H1 (cell line): ENCODE measurements at regions not wholly inside any gene's neighbourhood (a gene's known extent, or its start where the extent isn't known, plus 50 kb on each side); places are given as distances from the start of the nearest gene placed in this dataset.

ENCODE experiments used
- CTCF ChIA-PET: fragments of 300-600 bp; sonication (Branson Sonifier 250); formaldehyde crosslinking; loops from one replicate; lab custom pipeline; 2021; ENCODE audit not compliant: partially characterized antibody; lab: Charles Lee
- POLR2A ChIA-PET: fragments of 300-600 bp; sonication (Branson Sonifier 250); formaldehyde crosslinking; loops from one replicate; lab custom pipeline; 2021; ENCODE audit warnings: inconsistent platforms; ENCODE audit not compliant: partially characterized antibody; lab: Charles Lee
- DNase-seq, 2 experiments: peaks; one replicate each; pipeline versions ENCODE4 v3.0.0 to v3.0.0-alpha.2; 2010 to 2022; ENCODE audit warnings: low spot score in 2 of 2, low read depth in 1 of 2, mixed read lengths in 1 of 2
- FAIRE-seq: peaks from 2 replicates; lab custom pipeline; 2011; peaks lifted over from hg19 to GRCh38; lab: Jason Lieb, UNC
- H2AFZ ChIP-seq: 2 replicates; pipeline ENCODE4 v1.8.1; 2012; ENCODE audit warnings: low read length, inconsistent platforms
- H2AK5ac ChIP-seq: 2 replicates; pipeline ENCODE4 v1.6.1; 2013; ENCODE audit warnings: low read depth, low read length
- H2BK120ac ChIP-seq: replicated peaks from 2 replicates; pipeline ENCODE3; 2013; ENCODE audit warnings: low read depth, low read length, inconsistent platforms
- H2BK12ac ChIP-seq: 2 replicates; pipeline ENCODE4 v1.6.1; 2013; ENCODE audit warnings: low read depth, low read length
- H2BK15ac ChIP-seq: 2 replicates; pipeline ENCODE4 v1.6.1; 2013; ENCODE audit warnings: low read length
- H2BK20ac ChIP-seq: 2 replicates; pipeline ENCODE4 v1.6.1; 2013; ENCODE audit warnings: low read length
- H2BK5ac ChIP-seq: 2 replicates; pipeline ENCODE4 v1.6.1; 2013; ENCODE audit warnings: low read depth, low read length
- H3K14ac ChIP-seq: 2 replicates; pipeline ENCODE4 v1.6.1; 2013; ENCODE audit warnings: inconsistent platforms; ENCODE audit not compliant: insufficient read length
- H3K18ac ChIP-seq: 2 replicates; pipeline ENCODE4 v1.6.1; 2013; ENCODE audit warnings: low read length; ENCODE audit errors: extremely low read depth
- H3K23ac ChIP-seq: 2 replicates; pipeline ENCODE4 v1.6.1; 2013; ENCODE audit warnings: inconsistent platforms; ENCODE audit not compliant: insufficient read length
- H3K23me2 ChIP-seq: 2 replicates; pipeline ENCODE4 v1.6.1; 2013; ENCODE audit warnings: low read depth, low read length
- H3K27ac ChIP-seq: 2 replicates; pipeline ENCODE4 v1.6.1; 2011; ENCODE audit warnings: low read depth, low read length, inconsistent platforms
- H3K27me3 ChIP-seq, 4 experiments: replicated peaks in 1 of 4; 1 replicate in 1 of 4; 2 replicates in 3 of 4; pipeline versions ENCODE4 v1.6.1 to v1.8.1; 2011 to 2013; ENCODE audit warnings: low read length in 3 of 4, mild to moderate bottlenecking in 3 of 4, inconsistent platforms in 2 of 4, mixed read lengths in 2 of 4, moderate library complexity in 1 of 4; ENCODE audit not compliant: control insufficient read depth in 3 of 4, insufficient read depth in 3 of 4; ENCODE audit errors: extremely low read depth in 1 of 4
- H3K36me3 ChIP-seq, 4 experiments: 2 replicates each; pipeline versions ENCODE4 v1.6.1 to v1.8.1; 2011 to 2013; ENCODE audit warnings: mild to moderate bottlenecking in 4 of 4, low read length in 3 of 4, moderate library complexity in 2 of 4, control low read depth in 1 of 4, inconsistent platforms in 1 of 4; ENCODE audit not compliant: insufficient read depth in 4 of 4, control insufficient read depth in 2 of 4
- H3K4ac ChIP-seq: replicated peaks from 2 replicates; pipeline ENCODE3; 2013; ENCODE audit warnings: low read length, low read depth, mixed read lengths, inconsistent platforms; ENCODE audit not compliant: insufficient read length
- H3K4me1 ChIP-seq, 4 experiments: replicated peaks in 1 of 4; 1 replicate in 1 of 4; 2 replicates in 3 of 4; pipeline versions ENCODE4 v1.6.1 to v1.8.1; 2011 to 2013; ENCODE audit warnings: low read length in 3 of 4, inconsistent platforms in 2 of 4, mixed read lengths in 1 of 4; ENCODE audit not compliant: insufficient read depth in 4 of 4, control insufficient read depth in 3 of 4
- H3K4me2 ChIP-seq, 2 experiments: 2 replicates each; pipeline versions ENCODE4 v1.6.1 to v1.8.1; 2011 to 2013; ENCODE audit warnings: low read depth in 2 of 2, low read length in 2 of 2, control low read depth in 1 of 2, inconsistent platforms in 1 of 2, mild to moderate bottlenecking in 1 of 2; ENCODE audit not compliant: insufficient read depth in 1 of 2
- H3K4me3 ChIP-seq, 4 experiments: fragments of 200-600, 300-600 bp in 1 of 4; sonication (generic), shearing (Covaris generic), sonication (Bioruptor Twin) in 1 of 4; 2 replicates each; pipeline versions ENCODE4 v1.5.1 to v1.8.1; 2011 to 2016; ENCODE audit warnings: low read length in 4 of 4, low read depth in 3 of 4, control low read depth in 2 of 4, inconsistent platforms in 2 of 4, mild to moderate bottlenecking in 2 of 4, mixed read lengths in 1 of 4, moderate library complexity in 1 of 4; ENCODE audit not compliant: insufficient read depth in 2 of 4; ENCODE audit errors: extremely low read depth in 1 of 4
- H3K56ac ChIP-seq: replicated peaks from 2 replicates; pipeline ENCODE3; 2013; ENCODE audit warnings: low read depth, mild to moderate bottlenecking, mixed read lengths, low read length, inconsistent platforms; ENCODE audit not compliant: insufficient read length
- H3K79me1 ChIP-seq: 2 replicates; pipeline ENCODE4 v1.6.1; 2013; ENCODE audit warnings: low read depth, low read length, control low read depth
- H3K79me2 ChIP-seq, 2 experiments: 2 replicates each; pipeline versions ENCODE4 v1.6.1 to v1.8.1; 2012 to 2013; ENCODE audit warnings: low read length in 2 of 2, mild to moderate bottlenecking in 2 of 2, inconsistent platforms in 1 of 2; ENCODE audit not compliant: insufficient read depth in 2 of 2, control insufficient read depth in 1 of 2
- H3K9ac ChIP-seq, 4 experiments: replicated peaks in 1 of 4; 1 replicate in 1 of 4; 2 replicates in 3 of 4; pipeline versions ENCODE4 v1.6.1 to v1.8.1; 2011 to 2013; ENCODE audit warnings: low read depth in 3 of 4, low read length in 3 of 4, control low read depth in 2 of 4, mild to moderate bottlenecking in 2 of 4, moderate library complexity in 2 of 4, inconsistent platforms in 1 of 4; ENCODE audit errors: extremely low read depth in 1 of 4
- H3K9me3 ChIP-seq, 2 experiments: 2 replicates each; pipeline versions ENCODE4 v1.6.1 to v1.8.1; 2012 to 2013; ENCODE audit warnings: mild to moderate bottlenecking in 2 of 2, moderate library complexity in 2 of 2, control low read depth in 1 of 2, inconsistent platforms in 1 of 2, low read depth in 1 of 2, low read length in 1 of 2, mixed read lengths in 1 of 2; ENCODE audit not compliant: insufficient read depth in 2 of 2
- H4K20me1 ChIP-seq, 2 experiments: replicated peaks in 1 of 2; 2 replicates each; pipeline versions ENCODE3 to v1.8.1; 2011 to 2013; ENCODE audit warnings: inconsistent platforms in 2 of 2, low read length in 2 of 2, mild to moderate bottlenecking in 1 of 2; ENCODE audit not compliant: insufficient read depth in 2 of 2, control insufficient read depth in 1 of 2
- H4K5ac ChIP-seq: 2 replicates; pipeline ENCODE4 v1.6.1; 2013; ENCODE audit warnings: low read length, low read depth, mixed read lengths, inconsistent platforms; ENCODE audit not compliant: insufficient read length
- H4K8ac ChIP-seq: 2 replicates; pipeline ENCODE4 v1.8.0; 2013; ENCODE audit warnings: mild to moderate bottlenecking, moderate library complexity, low read length, inconsistent platforms; ENCODE audit not compliant: insufficient read depth; ENCODE audit errors: extremely low read depth
- H4K91ac ChIP-seq: replicated peaks from 2 replicates; pipeline ENCODE3; 2013; ENCODE audit warnings: low read length, mixed read lengths, inconsistent platforms; ENCODE audit not compliant: insufficient read length
- CBX5 ChIP-seq: fragments of 300-800, 300-1000 bp; sonication (generic); IDR thresholded peaks from 2 replicates; pipeline ENCODE4 v1.7.1; 2016; ENCODE audit warnings: antibody characterized with exemption, low read length, low read depth
- CTCF ChIP-seq, 3 experiments: IDR thresholded peaks; 1 replicate in 2 of 3; 2 replicates in 1 of 3; pipeline versions ENCODE4 v1.5.1 to v1.6.1; 2011; ENCODE audit warnings: low read length in 3 of 3, mild to moderate bottlenecking in 3 of 3, inconsistent platforms in 2 of 3, low read depth in 1 of 3, moderate library complexity in 1 of 3; ENCODE audit not compliant: insufficient read depth in 1 of 3; ENCODE audit errors: control extremely low read depth in 1 of 3
- RAD21 ChIP-seq, 2 experiments: IDR thresholded peaks in 1 of 2; conservative IDR thresholded peaks in 1 of 2; 2 replicates each; pipeline ENCODE4 v1.6.1; 2011; ENCODE audit warnings: low read depth in 2 of 2, low read length in 2 of 2, improper control_type of control experiment in 1 of 2, inconsistent platforms in 1 of 2, mild to moderate bottlenecking in 1 of 2, moderate library complexity in 1 of 2
- SIRT6 ChIP-seq: IDR thresholded peaks from one replicate; pipeline ENCODE4 v1.7.1; 2012; ENCODE audit warnings: low read length, inconsistent platforms
- TEAD4 ChIP-seq: IDR thresholded peaks from 2 replicates; pipeline ENCODE4 v1.6.1; 2012; ENCODE audit warnings: low read depth, low read length, inconsistent platforms, mixed read lengths
- WGBS, 2 experiments: shearing (Covaris generic) in 1 of 2; methylation state at CpG; one replicate each; pipeline versions ENCODE4 v1.1.6 to v1.1.7; 2013 to 2015; ENCODE audit warnings: low lambda C conversion rate in 2 of 2, mixed read lengths in 2 of 2, inconsistent platforms in 1 of 2, low coverage in 1 of 2, missing lambda C conversion rate in 1 of 2; ENCODE audit not compliant: insufficient replicate concordance in 2 of 2, insufficient coverage in 1 of 2, insufficient read length in 1 of 2; ENCODE audit errors: extremely low coverage in 1 of 2, missing lambda C conversion rate in 1 of 2; 5-methylcytosine and 5-hydroxymethylcytosine counted together

GRCh38 chr6:45721665-45722064 is 294.0 kb downstream of the CLIC5 start:
- Histone ChIP-seq H4K91ac (no peak overlapping the region), H4K8ac (no peak overlapping the region), H3K4me2 (no peak overlapping the region), H2AFZ (no peak overlapping the region), H3K4me3 (no peak overlapping the region), H2AK5ac (no peak overlapping the region), H3K27me3 (no peaks in the 10 kb centered on the region), H2BK12ac (no peak overlapping the region), H3K79me2 (no peaks in the 10 kb centered on the region), H3K4me1 (no peaks in the 10 kb centered on the region), H3K9me3 (no peaks in the 10 kb centered on the region), H4K20me1 (no peaks in the 10 kb centered on the region), H3K18ac (no peak overlapping the region), H3K27ac (no peak overlapping the region), H3K23me2 (no peaks in the 10 kb centered on the region), H2BK5ac (no peak overlapping the region), H3K56ac (no peak overlapping the region), H3K36me3 (no peaks in the 10 kb centered on the region), H3K79me1 (no peaks in the 10 kb centered on the region), H3K4ac (no peak overlapping the region), H2BK120ac (no peak overlapping the region), H3K14ac (no peak overlapping the region), H3K9ac (no peak overlapping the region), H4K5ac (no peak overlapping the region), H2BK15ac (no peak overlapping the region), H2BK20ac (no peak overlapping the region), H3K23ac (no peak overlapping the region)
- POLR2A ChIA-PET, result no interaction called here
- CTCF ChIA-PET, result interaction anchor here (0.7 to 1.7 kb wide), 16 partner anchors 13 to 1066 kb away, joined by 3 to 6 read pairs (median 3); partner anchors contain the start of gene SUPT3H
- WGBS, 2 experiments, result 73% methylated on average over 6 of the region's 6 CpGs; no CpG with 5 or more reads in 1 of the 2 experiments
- peak in 1 of 2 experiments; percentile 50 for DNase-seq
- no peak for FAIRE-seq
- TF ChIP-seq SIRT6 (no peak), CTCF (IDR thresholded peaks at IDR 0.05; ENCODE audit: control extremely low read depth in 1 of 3, insufficient read depth in 1 of 3, low read depth in 1 of 3, low read length in 3 of 3) (peak in 2 of 3 experiments; percentile 37 to 39; a peak in 2 of 4 replicates), RAD21 (IDR thresholded peaks at IDR 0.05 in 1 of 2, conservative IDR thresholded peaks at IDR 0.05 in 1 of 2; ENCODE audit: low read depth in 2 of 2, low read length in 2 of 2) (peak; percentile 29 to 49), TEAD4 (peak; percentile 75), CBX5 (no peak)
